ENCODE measurements at regions not wholly inside any gene's neighbourhood (a gene's known extent, or its start where the extent isn't known, plus 50 kb on each side); places are given as distances from the start of the nearest gene placed in this dataset.

DNA sequence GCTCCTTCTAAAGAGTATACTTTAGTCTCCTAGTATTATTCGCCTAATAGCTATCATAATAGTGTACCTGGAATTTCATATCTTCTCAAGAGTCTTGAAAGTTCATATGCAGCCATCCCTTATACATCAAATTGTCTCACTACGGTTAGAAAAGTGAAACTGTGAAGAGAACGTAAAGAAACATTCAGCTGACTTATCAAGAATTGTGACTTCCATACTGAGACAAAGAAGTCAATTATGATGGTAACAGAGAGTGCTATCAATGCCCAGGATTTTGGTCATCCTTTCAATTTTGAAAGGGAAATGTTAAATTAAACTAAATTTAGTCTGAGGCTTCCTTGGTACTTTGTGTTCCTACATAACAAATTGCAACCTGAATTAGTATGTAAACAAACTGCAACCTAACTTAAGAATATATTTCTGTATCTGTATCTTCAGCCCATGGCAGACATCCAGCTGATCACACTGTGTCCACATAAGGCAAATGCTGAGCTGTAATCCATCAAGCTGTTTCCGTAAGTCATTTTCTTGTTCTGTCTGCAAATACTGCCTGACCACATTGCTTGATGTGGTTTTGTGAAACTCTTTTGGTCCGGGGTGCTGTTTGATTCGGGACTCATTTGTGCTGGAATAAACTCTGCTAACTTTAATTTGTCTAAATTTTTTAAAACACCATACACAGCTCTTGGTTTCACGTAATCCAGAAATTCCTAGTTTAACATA is 469.6 kb downstream of the SI start:
- no peak for DNase-seq (ENCODE audit: low spot score)
- TF ChIP-seq, protein P1, sequence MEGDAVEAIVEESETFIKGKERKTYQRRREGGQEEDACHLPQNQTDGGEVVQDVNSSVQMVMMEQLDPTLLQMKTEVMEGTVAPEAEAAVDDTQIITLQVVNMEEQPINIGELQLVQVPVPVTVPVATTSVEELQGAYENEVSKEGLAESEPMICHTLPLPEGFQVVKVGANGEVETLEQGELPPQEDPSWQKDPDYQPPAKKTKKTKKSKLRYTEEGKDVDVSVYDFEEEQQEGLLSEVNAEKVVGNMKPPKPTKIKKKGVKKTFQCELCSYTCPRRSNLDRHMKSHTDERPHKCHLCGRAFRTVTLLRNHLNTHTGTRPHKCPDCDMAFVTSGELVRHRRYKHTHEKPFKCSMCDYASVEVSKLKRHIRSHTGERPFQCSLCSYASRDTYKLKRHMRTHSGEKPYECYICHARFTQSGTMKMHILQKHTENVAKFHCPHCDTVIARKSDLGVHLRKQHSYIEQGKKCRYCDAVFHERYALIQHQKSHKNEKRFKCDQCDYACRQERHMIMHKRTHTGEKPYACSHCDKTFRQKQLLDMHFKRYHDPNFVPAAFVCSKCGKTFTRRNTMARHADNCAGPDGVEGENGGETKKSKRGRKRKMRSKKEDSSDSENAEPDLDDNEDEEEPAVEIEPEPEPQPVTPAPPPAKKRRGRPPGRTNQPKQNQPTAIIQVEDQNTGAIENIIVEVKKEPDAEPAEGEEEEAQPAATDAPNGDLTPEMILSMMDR (IDR thresholded peaks at IDR 0.05; ENCODE audit: borderline replicate concordance, control extremely low read depth, extremely low read depth, insufficient read depth, missing control alignments): no peak
- in situ Hi-C loops (cut with MboI; ENCODE audit: low sequenced_read_pairs, unreplicated experiment): no loop called here

DNA sequence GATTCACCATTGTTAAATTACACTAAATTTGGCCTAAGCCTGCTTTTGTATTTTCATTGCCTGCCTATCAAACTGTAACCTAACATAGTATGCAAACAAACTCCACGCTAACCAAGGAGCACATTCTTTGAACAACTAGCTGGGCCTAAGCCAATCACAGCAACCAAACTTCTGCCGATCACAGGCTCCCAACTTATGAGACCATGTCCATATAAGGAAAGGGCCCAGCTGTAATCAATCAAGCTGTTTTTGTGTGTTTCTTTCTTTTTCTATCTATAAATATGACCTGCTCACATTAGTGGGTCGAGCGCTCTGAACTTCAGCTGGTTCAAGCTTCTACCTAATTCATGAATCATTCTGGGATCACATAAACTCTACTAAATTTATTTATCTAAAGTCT is 473.6 kb downstream of the SI start:
- in situ Hi-C loops (cut with MboI; ENCODE audit: low sequenced_read_pairs, unreplicated experiment): no loop called here
- TF ChIP-seq, protein P1 (IDR thresholded peaks at IDR 0.05; ENCODE audit: borderline replicate concordance, control extremely low read depth, extremely low read depth, insufficient read depth, missing control alignments): no peak
- DNase-seq (ENCODE audit: low spot score): no peak

DNA sequence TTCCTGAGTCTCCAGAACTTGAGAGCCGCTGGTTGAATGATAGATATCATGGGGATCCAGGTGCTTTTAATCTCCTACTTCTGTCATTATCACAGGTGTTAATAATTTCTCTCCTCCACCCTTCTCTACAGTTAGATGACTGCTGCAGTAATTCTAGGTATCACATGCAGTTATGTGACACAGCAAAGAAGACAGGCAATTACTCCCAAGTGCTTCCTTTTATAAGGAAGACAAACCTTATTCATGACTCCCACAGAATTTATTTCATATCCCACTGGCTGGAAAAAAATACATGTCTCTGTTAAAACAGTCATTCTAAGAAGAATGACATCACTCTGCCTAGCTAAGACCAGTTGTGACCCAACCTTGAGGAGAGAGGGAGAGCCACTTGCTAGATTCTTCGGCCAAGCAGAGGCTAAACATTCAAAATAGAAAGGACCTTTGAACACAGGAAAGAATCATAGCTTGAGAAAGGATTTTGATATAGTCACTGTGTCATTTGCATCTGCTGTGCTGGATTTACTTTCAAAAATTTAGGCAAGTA is 500.6 kb downstream of the SI start:
- TF ChIP-seq, protein P1 (IDR thresholded peaks at IDR 0.05; ENCODE audit: borderline replicate concordance, control extremely low read depth, extremely low read depth, insufficient read depth, missing control alignments): no peak
- DNase-seq (ENCODE audit: low spot score): no peak
- in situ Hi-C loops (cut with MboI; ENCODE audit: low sequenced_read_pairs, unreplicated experiment): no loop called here

DNA sequence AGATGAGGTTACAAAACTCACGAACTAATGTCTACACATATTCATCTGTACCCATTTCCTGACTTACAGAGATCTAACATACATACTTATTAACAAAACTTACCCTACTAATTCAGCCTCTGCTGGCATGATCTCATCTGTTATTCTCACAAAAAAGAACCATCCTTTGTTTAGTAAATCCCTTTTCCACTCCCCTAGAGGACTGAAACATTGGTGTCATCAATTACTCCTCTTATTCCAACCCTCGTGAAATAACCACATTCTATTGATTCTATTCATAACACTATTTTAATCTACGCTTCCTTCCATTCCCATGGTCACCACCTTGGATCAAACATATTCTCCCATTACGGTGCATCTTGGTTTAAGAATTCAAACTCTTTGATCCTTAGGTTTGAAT is 505.9 kb downstream of the SI start:
- in situ Hi-C loops (cut with MboI; ENCODE audit: low sequenced_read_pairs, unreplicated experiment): no loop called here
- no peak for DNase-seq (ENCODE audit: low spot score)
- TF ChIP-seq, protein P1 (IDR thresholded peaks at IDR 0.05; ENCODE audit: borderline replicate concordance, control extremely low read depth, extremely low read depth, insufficient read depth, missing control alignments): no peak

DNA sequence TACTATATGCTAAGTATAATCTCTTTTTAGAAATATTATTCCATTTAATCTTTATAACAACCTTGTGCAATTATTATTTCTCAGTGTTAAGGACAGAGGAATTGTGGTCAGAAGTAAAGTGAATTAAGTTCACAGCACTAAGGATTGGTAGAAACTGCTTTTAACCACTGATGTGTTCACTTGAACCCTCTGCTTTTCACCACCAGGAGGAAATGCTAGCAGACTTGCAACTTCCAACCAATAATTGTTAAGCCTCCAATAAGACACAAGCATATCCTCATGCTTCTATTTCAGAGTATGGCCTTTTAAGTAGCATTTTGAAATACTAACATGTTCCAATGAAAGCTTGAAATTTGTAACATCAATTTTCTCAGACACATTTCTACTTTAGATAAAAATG is 527.4 kb downstream of the SI start:
- TF ChIP-seq, protein P1 (IDR thresholded peaks at IDR 0.05; ENCODE audit: borderline replicate concordance, control extremely low read depth, extremely low read depth, insufficient read depth, missing control alignments): no peak
- in situ Hi-C loops (cut with MboI; ENCODE audit: low sequenced_read_pairs, unreplicated experiment): no loop called here
- DNase-seq (ENCODE audit: low spot score): no peak

DNA sequence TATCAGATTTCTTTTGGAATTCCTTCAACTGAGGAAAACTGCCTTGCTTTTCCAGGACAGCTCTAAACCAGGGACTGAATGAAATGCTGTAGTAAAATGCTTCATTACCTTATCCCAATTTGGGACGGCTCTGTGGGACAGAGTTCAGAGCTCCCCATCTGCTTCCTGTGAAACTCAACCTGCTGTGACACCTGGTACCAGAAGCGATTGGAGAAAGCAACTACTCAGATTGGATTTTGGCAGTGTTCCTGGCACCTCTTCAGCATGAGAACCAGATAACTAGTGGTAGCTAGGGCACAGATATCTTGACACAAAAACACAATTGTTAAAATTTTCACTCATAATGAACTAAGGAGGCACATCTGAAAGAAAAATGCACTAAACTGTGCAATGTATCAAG is 539.1 kb downstream of the SI start:
- TF ChIP-seq, protein P1 (IDR thresholded peaks at IDR 0.05; ENCODE audit: borderline replicate concordance, control extremely low read depth, extremely low read depth, insufficient read depth, missing control alignments): no peak
- DNase-seq (ENCODE audit: low spot score): no peak
- in situ Hi-C loops (cut with MboI; ENCODE audit: low sequenced_read_pairs, unreplicated experiment): no loop called here
